HCT116 (cell line): ENCODE measurements at regions not wholly inside any gene's neighbourhood (a gene's known extent, or its start where the extent isn't known, plus 50 kb on each side); places are given as distances from the start of the nearest gene placed in this dataset.

Experiments used
- EZH2 ChIP-seq: fragments of 200-600 bp; sonication (generic); IDR thresholded peaks from 2 replicates; pipeline ENCODE4 v1.6.1; 2017; ENCODE audit warnings: antibody characterized with exemption, mixed run types
- POLR2A ChIP-seq: IDR thresholded peaks from 2 replicates; pipeline ENCODE4 v1.7.0; 2011; ENCODE audit warnings: borderline replicate concordance; ENCODE audit not compliant: insufficient read depth, insufficient read length; ENCODE audit errors: extremely low read depth
- POLR2AphosphoS5 ChIP-seq: IDR thresholded peaks from 2 replicates; pipeline ENCODE4 v1.6.1; 2011; ENCODE audit warnings: mild to moderate bottlenecking, low read depth, low read length, moderate library complexity
- RAD21 ChIP-seq: IDR thresholded peaks from 2 replicates; pipeline ENCODE4 v1.6.1; 2012; ENCODE audit warnings: low read depth, mild to moderate bottlenecking
- TCF7L2 ChIP-seq: IDR thresholded peaks from 2 replicates; pipeline ENCODE4 v1.7.0; 2011; ENCODE audit warnings: borderline replicate concordance, inconsistent platforms; ENCODE audit not compliant: insufficient read depth, insufficient read length; ENCODE audit errors: extremely low read depth
- YY1 ChIP-seq: IDR thresholded peaks from 2 replicates; pipeline ENCODE4 v1.6.1; 2011; ENCODE audit warnings: low read length, low read depth, moderate library complexity, mild to moderate bottlenecking; ENCODE audit not compliant: insufficient replicate concordance; ENCODE audit errors: extremely low read depth
- TF ChIP-seq, protein P1 (sequence below), 3 experiments: fragments of 200-600 bp in 1 of 3; sonication (generic) in 1 of 3; IDR thresholded peaks in 2 of 3; conservative IDR thresholded peaks in 1 of 3; 2 replicates each; pipeline ENCODE4 v1.5.1; 2012 to 2017; ENCODE audit warnings: low read depth in 2 of 3, low read length in 2 of 3, antibody characterized with exemption in 1 of 3, borderline replicate concordance in 1 of 3, control low read depth in 1 of 3, mild to moderate bottlenecking in 1 of 3, mixed read lengths in 1 of 3, mixed run types in 1 of 3, moderate library complexity in 1 of 3; ENCODE audit not compliant: insufficient read depth in 1 of 3
- TF ChIP-seq, protein P2 (sequence below): IDR thresholded peaks from 2 replicates; pipeline ENCODE4 v1.6.1; 2012
- TF ChIP-seq, protein P3 (sequence below): IDR thresholded peaks from 2 replicates; pipeline ENCODE4 v1.6.1; 2012
- TF ChIP-seq, protein P4 (sequence below): IDR thresholded peaks from 2 replicates; pipeline ENCODE4 v1.6.1; 2012; ENCODE audit warnings: low read depth

DNA sequence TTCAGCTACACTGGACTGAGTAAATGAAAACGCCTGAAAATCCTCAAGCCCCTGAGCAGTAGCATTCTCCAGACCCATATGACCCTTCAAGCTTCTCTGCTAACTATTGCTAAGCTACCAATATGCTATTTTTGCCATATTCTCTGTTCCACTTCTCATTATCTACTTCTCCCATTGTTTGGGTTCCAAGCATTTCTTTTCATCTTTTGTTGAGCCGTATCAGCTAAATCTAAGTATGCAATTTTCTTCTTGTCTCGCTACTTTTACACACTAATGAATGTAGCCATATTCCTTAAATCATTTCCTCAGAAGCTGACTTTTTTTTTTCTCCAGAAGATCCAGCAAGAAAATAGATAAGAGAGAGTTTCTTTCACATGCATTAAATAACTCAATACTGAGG is 128.4 kb downstream of the AGTR2 start:
- TF ChIP-seq, protein P1, sequence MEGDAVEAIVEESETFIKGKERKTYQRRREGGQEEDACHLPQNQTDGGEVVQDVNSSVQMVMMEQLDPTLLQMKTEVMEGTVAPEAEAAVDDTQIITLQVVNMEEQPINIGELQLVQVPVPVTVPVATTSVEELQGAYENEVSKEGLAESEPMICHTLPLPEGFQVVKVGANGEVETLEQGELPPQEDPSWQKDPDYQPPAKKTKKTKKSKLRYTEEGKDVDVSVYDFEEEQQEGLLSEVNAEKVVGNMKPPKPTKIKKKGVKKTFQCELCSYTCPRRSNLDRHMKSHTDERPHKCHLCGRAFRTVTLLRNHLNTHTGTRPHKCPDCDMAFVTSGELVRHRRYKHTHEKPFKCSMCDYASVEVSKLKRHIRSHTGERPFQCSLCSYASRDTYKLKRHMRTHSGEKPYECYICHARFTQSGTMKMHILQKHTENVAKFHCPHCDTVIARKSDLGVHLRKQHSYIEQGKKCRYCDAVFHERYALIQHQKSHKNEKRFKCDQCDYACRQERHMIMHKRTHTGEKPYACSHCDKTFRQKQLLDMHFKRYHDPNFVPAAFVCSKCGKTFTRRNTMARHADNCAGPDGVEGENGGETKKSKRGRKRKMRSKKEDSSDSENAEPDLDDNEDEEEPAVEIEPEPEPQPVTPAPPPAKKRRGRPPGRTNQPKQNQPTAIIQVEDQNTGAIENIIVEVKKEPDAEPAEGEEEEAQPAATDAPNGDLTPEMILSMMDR (IDR thresholded peaks at IDR 0.05 in 2 of 3, conservative IDR thresholded peaks at IDR 0.05 in 1 of 3; ENCODE audit: borderline replicate concordance in 1 of 3, insufficient read depth in 1 of 3, low read depth in 2 of 3, low read length in 2 of 3) = no peak
- TF ChIP-seq POLR2A (no peak), RAD21 (no peak), YY1 (no peak), POLR2AphosphoS5 (no peak), TCF7L2 (no peak), EZH2 (no peak)
- TF ChIP-seq, protein P2, sequence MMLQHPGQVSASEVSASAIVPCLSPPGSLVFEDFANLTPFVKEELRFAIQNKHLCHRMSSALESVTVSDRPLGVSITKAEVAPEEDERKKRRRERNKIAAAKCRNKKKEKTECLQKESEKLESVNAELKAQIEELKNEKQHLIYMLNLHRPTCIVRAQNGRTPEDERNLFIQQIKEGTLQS = no peak
- TF ChIP-seq, protein P3, sequence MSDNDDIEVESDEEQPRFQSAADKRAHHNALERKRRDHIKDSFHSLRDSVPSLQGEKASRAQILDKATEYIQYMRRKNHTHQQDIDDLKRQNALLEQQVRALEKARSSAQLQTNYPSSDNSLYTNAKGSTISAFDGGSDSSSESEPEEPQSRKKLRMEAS = no peak
- TF ChIP-seq, protein P4, sequence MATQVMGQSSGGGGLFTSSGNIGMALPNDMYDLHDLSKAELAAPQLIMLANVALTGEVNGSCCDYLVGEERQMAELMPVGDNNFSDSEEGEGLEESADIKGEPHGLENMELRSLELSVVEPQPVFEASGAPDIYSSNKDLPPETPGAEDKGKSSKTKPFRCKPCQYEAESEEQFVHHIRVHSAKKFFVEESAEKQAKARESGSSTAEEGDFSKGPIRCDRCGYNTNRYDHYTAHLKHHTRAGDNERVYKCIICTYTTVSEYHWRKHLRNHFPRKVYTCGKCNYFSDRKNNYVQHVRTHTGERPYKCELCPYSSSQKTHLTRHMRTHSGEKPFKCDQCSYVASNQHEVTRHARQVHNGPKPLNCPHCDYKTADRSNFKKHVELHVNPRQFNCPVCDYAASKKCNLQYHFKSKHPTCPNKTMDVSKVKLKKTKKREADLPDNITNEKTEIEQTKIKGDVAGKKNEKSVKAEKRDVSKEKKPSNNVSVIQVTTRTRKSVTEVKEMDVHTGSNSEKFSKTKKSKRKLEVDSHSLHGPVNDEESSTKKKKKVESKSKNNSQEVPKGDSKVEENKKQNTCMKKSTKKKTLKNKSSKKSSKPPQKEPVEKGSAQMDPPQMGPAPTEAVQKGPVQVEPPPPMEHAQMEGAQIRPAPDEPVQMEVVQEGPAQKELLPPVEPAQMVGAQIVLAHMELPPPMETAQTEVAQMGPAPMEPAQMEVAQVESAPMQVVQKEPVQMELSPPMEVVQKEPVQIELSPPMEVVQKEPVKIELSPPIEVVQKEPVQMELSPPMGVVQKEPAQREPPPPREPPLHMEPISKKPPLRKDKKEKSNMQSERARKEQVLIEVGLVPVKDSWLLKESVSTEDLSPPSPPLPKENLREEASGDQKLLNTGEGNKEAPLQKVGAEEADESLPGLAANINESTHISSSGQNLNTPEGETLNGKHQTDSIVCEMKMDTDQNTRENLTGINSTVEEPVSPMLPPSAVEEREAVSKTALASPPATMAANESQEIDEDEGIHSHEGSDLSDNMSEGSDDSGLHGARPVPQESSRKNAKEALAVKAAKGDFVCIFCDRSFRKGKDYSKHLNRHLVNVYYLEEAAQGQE = no peak
